ENCODE measurements at regions not wholly inside any gene's neighbourhood (a gene's known extent, or its start where the extent isn't known, plus 50 kb on each side); places are given as distances from the start of the nearest gene placed in this dataset.

GRCh38 chr10:130416334-130417150 lies 280.4 kb downstream of the GLRX3 start:
- no peak for TF ChIP-seq POLR2A (IDR thresholded peaks at IDR 0.05)
- no peak for TF ChIP-seq CTCF (IDR thresholded peaks at IDR 0.05)
